AG04450 (cell line): ENCODE measurements at regions not wholly inside any gene's neighbourhood (a gene's known extent, or its start where the extent isn't known, plus 50 kb on each side); places are given as distances from the start of the nearest gene placed in this dataset.
"Not testable (repeated sequence)": the region's sequence is repeated elsewhere in the genome, so short reads cannot be mapped to it uniquely, and the experiment has no call there.

ENCODE experiments used
- CTCF ChIA-PET: fragments of 300-600, 350-600 bp; formaldehyde crosslinking; extraction: SDS; loops from one replicate; lab custom pipeline; 2022; ENCODE audit warnings: antibody characterized with exemption, inconsistent platforms; lab: Charles Lee
- POLR2A ChIA-PET: fragments of 350-600 bp; formaldehyde crosslinking; extraction: SDS; loops from one replicate; lab custom pipeline; 2021; ENCODE audit warnings: antibody characterized with exemption, inconsistent platforms; lab: Yijun Ruan, JAX
- DNase-seq: peaks from one replicate; pipeline ENCODE4 v3.0.0-alpha.2; 2011; ENCODE audit warnings: low read depth, low spot score
- H3K27ac ChIP-seq: one replicate; pipeline ENCODE4 v1.5.1; 2012; ENCODE audit warnings: low read depth, low read length, control low read depth
- H3K27me3 ChIP-seq: one replicate; pipeline ENCODE4 v1.6.0; 2012; ENCODE audit warnings: low read length; ENCODE audit not compliant: control insufficient read depth, insufficient read depth
- H3K4me3 ChIP-seq: 2 replicates; pipeline ENCODE4 v1.5.1; 2011; ENCODE audit warnings: mild to moderate bottlenecking, low read depth, low read length, control low read depth
- H3K9me3 ChIP-seq: 2 replicates; pipeline ENCODE4 v1.5.1; 2012; ENCODE audit warnings: low read length; ENCODE audit not compliant: control insufficient read depth, insufficient read depth
- TF ChIP-seq, protein P1 (sequence below): IDR thresholded peaks from 2 replicates; pipeline ENCODE4 v1.5.1; 2011; ENCODE audit warnings: low read depth, low read length, control low read depth, inconsistent platforms

DNA sequence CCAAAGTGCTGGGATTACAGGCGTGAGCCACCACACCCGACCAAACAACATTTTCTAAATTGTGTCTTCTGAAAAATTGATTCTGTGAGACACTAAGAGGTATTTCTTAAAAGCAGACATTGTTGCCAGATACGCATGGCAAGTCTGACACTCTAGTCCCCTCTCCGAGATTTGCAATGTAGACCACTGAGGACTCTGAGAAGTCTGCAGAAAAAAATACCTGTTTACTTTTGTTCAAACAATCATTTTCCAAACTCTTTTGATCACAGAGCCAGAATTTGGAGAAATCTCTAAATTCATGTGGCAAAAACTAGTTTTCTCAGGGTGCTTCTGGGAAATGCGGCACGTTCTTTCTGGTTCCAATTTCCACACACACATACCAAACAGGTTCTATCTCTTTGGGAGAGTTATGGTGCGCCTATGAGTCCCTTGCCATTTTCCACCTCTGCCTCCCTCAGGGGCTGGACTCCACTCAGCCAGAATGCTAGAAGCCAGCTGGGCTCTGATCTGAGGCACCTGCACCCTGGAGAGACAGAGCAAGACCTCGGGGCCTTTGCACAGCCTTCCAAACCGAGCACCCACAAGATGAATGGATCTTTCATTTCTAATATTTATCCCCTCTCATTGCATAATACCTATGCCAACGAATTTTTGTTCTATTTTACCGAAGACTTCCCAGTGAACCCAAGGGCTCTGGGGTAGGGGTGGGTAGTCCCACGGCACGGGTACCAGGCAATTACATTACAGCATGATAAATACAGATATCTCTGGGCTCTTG, 152.7 kb downstream of the MYCN start:
- TF ChIP-seq, protein P1, sequence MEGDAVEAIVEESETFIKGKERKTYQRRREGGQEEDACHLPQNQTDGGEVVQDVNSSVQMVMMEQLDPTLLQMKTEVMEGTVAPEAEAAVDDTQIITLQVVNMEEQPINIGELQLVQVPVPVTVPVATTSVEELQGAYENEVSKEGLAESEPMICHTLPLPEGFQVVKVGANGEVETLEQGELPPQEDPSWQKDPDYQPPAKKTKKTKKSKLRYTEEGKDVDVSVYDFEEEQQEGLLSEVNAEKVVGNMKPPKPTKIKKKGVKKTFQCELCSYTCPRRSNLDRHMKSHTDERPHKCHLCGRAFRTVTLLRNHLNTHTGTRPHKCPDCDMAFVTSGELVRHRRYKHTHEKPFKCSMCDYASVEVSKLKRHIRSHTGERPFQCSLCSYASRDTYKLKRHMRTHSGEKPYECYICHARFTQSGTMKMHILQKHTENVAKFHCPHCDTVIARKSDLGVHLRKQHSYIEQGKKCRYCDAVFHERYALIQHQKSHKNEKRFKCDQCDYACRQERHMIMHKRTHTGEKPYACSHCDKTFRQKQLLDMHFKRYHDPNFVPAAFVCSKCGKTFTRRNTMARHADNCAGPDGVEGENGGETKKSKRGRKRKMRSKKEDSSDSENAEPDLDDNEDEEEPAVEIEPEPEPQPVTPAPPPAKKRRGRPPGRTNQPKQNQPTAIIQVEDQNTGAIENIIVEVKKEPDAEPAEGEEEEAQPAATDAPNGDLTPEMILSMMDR, result no peak
- H3K27ac ChIP-seq, result no peak overlapping the region
- ChIA-PET POLR2A (no interaction called here), CTCF (no interaction called here)
- H3K4me3 ChIP-seq, result no peak overlapping the region
- H3K27me3 ChIP-seq, result no peaks in the 10 kb centered on the region
- H3K9me3 ChIP-seq, result peaks cover 45% of the 10 kb centered on the region
- no peak for DNase-seq

- Histone ChIP-seq H3K27ac (no peak overlapping the region), H3K9me3 (peaks cover 50% of the 10 kb centered on the region), H3K27me3 (no peaks in the 10 kb centered on the region), H3K4me3 (no peak overlapping the region)
- ChIA-PET POLR2A (no interaction called here), CTCF (no interaction called here)
- no peak for DNase-seq
- TF ChIP-seq, protein P1, result no peak
These were observed 151.4 kb downstream of the MYCN start for GRCh38 chr2:16091576-16092282.

DNA sequence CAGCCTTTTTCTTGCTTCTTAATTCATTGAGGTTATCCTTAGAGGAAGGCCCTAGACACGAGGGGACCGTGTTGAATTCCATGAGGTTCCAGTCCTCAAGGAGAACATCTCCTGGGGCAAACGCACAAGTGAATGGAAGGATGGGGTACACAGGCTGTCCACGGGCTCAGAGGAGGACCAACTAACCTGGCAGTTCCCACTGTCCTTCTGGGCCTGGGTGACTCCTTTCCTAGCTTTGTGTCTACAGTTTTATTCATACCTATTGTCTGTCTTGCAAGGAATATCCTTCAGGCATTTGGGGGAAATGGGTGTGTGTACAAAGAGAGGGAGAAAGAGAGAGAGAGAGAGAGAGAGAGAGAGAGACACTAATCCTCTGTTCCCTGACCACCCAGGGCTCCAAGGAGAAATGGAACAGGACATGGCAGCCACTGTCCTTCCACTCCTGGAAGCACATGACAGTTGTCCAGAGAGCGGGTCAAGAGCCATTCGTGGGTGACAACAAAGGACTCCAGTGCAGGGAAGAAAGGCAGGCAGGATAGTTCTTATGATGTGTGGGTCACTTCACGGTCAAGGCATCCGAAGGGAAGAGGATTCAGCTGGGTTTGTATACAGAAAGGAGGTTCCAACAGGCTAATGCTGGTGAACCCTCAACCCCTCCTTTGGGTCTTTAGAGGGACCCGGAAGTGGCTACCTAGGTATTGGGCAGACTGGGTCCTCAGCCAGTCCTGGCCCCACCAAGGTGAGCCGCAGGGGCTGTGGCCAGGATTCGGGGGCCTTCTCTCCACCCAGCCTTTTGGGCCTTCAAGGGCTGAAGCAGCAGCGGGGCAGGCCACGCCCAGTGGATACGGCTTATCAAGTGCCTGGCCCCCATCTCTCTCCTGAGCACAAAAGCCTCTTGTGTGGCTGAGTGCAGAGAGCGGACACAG, 150.6 kb downstream of the MYCN start:
- DNase-seq, result no peak
- no peaks in the 10 kb centered on the region for H3K27me3 ChIP-seq
- H3K9me3 ChIP-seq, result peaks cover 53% of the 10 kb centered on the region
- POLR2A ChIA-PET, result no interaction called here
- H3K4me3 ChIP-seq, result no peak overlapping the region
- H3K27ac ChIP-seq, result no peak overlapping the region
- CTCF ChIA-PET, result no interaction called here
- TF ChIP-seq, protein P1, result no peak

DNA sequence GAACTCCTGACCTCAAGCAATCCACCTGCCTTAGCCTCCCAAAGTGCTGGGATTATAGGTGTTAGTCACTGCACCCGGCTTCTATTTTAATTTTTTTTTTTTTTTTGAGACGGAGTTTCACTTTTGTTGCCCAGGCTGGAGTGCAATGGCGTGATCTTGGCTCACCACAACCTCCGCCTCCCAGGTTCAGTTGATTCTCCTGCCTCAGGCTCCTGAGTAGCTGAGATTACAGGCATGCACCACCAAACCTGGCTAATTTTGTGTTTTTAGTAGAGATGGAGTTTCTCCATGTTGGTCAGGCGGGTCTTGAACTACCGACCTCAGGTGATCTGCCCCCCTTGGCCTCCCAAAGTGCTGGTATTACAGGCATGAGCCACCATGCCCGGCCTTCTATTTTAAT, 149.1 kb downstream of the MYCN start:
- CTCF ChIA-PET, H3K4me3 ChIP-seq, H3K27ac ChIP-seq, DNase-seq, POLR2A ChIA-PET, H3K27me3 ChIP-seq: not testable (repeated sequence)
- peaks cover 40% of the 10 kb centered on the region for H3K9me3 ChIP-seq

DNA sequence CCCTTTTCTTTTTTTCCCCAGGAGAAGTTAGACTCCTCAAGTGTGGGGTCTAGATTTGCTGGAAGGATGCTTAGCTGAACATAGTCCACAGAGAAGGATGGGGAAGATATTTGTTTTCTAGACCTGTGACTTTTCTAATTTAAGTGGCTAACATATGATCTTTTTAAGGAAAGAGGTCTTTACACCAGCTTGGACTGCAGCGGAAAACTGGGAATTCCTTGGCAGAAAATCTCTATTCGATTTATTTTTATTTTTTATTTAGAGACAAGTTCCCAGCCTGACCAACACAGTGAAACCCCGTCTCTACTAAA, 148.4 kb downstream of the MYCN start:
- TF ChIP-seq, protein P1, result no peak
- DNase-seq, result no peak
- Histone ChIP-seq H3K9me3 (peaks cover 39% of the 10 kb centered on the region), H3K27ac (no peak overlapping the region), H3K27me3 (no peaks in the 10 kb centered on the region), H3K4me3 (no peak overlapping the region)
- ChIA-PET POLR2A (no interaction called here), CTCF (no interaction called here)
